ENCODE measurements at regions not wholly inside any gene's neighbourhood (a gene's known extent, or its start where the extent isn't known, plus 50 kb on each side); places are given as distances from the start of the nearest gene placed in this dataset.

DNA sequence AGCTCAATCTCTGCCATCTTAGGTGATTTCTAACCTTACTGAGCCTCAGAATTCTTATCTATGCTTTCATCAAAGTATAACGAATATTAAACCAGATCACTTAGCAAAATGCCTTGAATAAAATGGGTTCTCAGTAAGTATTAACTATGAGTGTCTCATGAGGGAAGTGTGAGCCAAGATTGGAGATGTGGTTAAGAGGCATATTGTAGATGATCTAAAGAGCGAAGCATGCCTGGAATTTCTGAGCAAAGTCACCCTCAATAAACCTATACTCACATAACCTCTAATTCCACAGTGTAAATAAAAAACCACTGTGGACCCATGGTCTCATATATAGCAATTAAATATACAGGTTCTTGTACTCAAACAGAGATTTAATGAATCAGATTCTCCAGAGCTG is 193.1 kb upstream of the FSCB start:
- TF ChIP-seq, protein P1, sequence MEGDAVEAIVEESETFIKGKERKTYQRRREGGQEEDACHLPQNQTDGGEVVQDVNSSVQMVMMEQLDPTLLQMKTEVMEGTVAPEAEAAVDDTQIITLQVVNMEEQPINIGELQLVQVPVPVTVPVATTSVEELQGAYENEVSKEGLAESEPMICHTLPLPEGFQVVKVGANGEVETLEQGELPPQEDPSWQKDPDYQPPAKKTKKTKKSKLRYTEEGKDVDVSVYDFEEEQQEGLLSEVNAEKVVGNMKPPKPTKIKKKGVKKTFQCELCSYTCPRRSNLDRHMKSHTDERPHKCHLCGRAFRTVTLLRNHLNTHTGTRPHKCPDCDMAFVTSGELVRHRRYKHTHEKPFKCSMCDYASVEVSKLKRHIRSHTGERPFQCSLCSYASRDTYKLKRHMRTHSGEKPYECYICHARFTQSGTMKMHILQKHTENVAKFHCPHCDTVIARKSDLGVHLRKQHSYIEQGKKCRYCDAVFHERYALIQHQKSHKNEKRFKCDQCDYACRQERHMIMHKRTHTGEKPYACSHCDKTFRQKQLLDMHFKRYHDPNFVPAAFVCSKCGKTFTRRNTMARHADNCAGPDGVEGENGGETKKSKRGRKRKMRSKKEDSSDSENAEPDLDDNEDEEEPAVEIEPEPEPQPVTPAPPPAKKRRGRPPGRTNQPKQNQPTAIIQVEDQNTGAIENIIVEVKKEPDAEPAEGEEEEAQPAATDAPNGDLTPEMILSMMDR (IDR thresholded peaks at IDR 0.05) = no peak
- TF ChIP-seq POLR2A (IDR thresholded peaks at IDR 0.05) = no peak
- TF ChIP-seq POLR2AphosphoS5 (IDR thresholded peaks at IDR 0.05) = no peak

Measured in prostate gland (tissue), 2 donors.